Activated CD4-positive, alpha-beta T cell treated with anti-CD3 and anti-CD28 coated beads, Interleukin-2, amount 50 U/mL, for 48 hours (primary cell): ENCODE measurements at regions not wholly inside any gene's neighbourhood (a gene's known extent, or its start where the extent isn't known, plus 50 kb on each side); places are given as distances from the start of the nearest gene placed in this dataset.
"Not testable (repeated sequence)": the region's sequence is repeated elsewhere in the genome, so short reads cannot be mapped to it uniquely, and the experiment has no call there.

Experiments
- DNase-seq, 2 experiments: peaks; one replicate each; pipeline ENCODE4 v3.0.0-alpha.2; 2020

DNA sequence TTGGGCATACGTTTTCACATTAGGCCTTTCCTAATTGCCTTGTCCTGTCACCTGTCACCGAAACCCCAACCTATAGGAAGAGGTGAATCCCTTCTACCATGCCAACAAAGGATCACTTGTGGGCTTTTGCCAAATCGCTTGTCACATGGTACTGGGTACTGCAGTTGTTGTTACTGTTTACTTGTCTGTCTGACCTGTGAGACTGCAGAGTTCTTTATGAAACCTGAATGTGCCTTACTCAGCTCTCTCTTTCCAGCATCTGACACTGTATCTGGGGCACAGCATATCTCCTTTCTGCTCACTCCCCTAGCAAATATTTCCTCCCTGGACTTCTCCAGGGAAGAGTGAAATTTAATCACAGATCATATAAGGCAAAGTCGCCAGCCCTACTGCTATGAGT lies 1272.4 kb downstream of the CDH8 start:
- DNase-seq = no peak

DNA sequence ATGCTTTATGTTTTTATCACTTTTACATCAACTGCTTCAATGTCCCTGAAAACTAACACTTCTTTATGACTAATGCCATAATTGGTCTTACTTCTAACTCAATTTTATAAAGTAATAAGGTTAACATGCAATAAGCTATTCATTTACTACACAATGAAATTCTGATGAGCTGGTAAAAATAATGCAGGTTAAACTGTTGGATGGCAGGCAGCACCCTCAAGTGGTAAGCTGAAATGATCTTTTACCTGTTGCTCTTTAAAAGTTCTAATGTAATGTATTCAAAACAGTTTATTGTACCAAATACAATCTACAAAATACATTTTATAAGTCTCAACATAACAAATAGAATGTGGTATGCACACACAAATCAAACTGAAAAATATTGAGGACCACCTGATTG lies 1280.3 kb downstream of the CDH8 start:
- DNase-seq = no peak

DNA sequence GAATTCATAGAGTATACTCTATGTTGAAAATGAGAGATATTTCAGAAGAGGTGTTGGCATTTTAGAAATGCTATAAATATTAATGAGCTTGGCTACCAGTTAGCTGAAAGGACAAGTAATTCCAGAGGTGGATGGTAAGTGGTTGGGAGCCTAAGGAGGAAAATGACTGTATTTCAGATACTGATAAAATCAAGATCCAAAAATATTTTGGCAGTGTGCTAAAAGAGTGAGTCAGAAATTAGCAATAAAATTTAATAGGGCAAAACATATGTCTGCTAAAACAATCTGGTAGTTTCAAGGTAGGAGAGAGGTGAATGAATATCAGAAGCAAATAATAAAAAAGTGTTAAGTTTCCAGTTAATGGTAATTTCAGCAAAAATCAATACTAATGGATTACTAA lies 1287.9 kb downstream of the CDH8 start:
- no peak for DNase-seq

DNA sequence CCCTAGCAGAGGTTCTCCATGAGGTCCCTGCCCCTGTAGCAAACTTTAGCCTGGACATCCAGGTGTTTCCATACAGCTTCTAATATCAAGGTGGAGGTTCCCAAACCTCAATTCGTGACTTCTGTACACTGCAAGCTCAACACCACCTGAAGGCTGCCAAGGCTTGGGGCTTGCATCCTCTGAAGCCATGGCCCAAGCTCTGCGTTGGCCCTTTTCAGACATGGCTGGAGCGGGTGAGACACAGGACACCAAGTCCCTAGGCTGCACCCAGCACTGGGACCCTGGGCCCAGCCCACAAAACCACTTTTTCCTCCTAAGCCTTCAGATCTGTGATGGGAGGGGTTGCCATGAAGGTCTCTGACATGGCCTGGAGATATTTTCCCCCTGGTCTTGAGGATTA lies 1292.0 kb downstream of the CDH8 start:
- DNase-seq = no peak

DNA sequence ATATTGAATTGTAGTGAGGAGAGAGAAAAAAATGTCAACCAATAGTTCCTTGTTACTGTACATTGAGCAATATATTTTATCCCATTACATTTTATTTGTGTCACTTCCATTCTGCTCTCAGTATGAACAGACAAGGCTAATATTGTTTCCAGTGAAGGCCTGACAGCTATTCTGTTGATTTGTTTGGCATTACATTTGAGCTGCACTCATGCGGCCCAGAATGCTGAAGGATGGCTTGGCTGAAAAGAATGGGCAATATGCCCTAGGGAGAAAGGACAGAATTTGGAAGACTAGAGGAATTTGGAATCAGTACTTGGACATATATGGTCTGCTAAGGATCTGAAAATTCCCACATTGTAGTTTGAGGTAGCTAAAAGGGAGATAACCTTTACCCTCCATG lies 1294.4 kb downstream of the CDH8 start:
- no peak for DNase-seq

DNA sequence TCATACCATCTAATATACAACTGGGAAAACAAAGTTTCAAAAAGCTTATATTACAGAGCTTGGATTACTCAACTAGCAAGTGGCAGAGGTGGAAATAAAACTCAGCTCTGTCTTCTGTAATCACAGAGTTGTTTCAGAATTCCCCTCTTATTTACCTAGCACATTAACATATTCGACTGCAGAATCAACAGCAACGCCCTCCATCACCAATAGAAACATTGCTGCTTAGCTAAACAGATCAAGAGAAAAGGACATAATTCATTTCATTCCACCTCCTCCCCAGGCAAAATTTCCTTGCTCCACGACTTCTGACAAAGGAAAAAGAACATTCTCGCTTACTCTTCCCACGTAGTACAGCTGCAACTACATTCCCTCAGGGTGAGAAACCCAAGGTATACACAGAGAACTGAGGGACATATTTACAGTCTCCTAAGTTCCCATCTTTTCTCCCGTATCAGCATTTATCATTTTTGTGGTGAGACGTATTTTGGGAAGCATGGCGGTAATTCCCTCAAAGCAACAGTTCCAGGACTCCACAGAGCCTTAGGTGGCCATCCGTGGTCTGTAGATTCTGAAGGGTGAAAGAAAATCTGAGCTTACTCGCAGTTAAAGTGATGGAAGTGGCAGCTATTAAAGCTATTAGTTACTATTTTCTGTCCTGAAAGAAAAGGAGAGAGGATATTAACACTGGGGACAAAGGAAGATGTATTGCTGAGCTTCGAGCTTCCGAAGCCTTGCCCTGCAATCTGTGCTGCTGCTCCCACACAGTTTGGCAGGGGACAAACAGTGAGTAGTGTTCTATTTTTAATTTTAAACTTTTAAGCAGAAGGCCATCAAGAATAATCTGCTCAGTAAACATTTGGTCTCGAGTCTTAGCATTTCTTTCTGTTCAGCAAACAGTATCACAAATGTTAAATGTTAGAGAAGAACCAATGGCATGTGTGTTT lies 1296.2 kb downstream of the CDH8 start:
- DNase-seq = no peak

DNA sequence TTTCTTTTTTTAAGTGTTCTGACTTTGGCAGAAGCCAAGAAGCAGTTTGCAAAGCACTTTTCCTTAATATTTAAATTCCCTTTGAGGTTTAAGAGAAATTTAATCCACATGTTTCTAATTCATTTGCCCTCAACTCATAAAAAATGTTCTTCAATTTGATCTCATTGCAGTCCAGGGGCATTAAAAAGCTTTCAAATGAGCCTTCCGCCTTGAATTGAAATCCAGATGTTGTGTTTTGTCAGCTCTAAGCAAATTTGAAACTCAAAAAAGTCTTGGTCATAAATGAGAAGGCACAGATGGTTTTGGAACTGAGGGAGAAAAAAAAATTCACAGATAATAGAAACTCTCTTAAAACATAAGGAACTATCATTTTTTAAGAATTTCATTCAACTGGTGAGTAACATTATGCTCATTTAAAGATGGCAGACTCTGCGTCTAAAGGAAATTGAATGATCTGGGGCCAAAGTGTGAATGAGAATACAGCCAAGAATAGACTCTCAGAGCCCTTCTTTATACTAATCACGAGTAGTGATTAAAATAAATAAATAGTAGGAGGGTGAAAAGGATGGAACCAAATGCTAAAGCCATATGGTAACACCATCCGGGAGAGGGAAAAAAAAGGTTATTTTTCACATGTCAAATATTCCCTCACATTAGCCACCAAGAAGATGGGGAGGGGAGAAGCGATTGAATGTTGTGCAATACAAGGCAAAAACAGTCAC lies 1304.7 kb downstream of the CDH8 start:
- DNase-seq = no peak

DNA sequence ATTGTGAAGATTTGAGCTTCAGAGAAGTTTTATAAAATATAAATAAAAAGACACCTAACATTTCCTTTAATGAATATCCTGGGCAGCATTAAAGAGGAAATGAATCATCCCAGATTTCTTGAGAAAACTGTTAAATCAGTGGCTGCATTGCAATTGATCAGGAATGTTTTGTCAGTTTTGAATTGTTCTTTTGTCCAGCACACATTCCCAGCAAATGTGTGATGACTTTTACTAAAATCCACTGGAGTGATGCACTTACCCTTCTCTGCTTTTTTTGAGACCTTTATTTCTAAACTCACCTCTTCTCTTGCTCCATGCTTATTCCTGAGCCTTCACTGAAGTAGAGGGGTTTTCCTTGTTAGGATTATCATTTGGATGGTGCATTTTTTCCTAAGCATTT lies 1307.2 kb downstream of the CDH8 start:
- no peak for DNase-seq

DNA sequence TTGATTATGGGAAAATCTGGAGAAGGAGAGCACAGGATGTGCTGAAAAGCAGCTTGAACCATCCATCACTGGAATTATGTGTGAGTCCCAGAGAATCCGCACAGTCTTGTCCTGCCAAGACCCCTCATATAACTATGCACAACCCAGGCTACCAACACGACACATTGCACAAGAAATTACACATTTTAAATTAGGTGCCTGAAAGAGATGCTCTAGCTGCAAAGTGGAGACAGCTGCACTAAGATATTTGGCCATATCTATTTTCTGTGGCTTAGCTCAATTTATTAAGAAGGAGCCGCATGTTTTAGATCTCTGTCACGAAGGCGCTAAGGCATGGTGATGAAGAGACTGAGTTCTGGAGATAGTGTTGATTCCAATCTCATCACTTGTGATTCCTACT lies 1308.4 kb downstream of the CDH8 start:
- DNase-seq = no peak

DNA sequence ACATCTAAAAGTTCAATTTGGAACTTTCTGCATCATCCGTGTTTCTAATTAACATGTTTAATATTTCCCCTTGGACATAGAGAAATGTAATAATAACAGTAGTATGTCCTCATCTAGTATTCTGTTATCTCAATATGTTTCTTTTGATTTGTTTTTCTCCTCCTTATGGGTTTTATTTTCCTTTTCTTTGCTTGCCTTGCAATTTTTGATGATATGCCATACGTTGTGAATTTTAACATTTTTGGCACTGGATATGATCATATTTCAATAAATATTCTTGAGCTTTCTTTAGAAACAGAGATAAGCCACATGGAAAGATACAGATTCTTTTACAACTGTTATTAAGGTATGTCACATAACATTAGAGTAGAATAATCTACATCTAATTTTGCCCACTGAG lies 1316.2 kb downstream of the CDH8 start:
- DNase-seq = no peak

DNA sequence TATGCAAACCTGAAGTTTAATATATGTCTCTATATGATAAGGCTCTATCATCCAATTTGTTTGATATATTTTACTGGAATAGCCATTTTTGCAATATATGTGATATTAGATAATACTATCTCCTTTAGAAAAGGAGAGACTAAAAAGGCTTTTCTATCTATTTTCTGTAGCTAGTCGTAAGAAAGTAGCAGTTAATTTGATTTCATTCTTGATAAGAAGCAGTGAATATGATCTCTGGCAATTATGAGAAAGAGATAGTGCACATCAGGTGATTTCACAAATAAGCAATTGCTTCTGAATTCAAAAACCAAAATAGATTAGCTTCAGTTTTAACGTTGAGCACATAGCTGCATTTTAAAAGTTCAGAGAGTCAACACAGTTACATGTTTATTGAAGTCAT lies 1318.4 kb downstream of the CDH8 start:
- no peak for DNase-seq

DNA sequence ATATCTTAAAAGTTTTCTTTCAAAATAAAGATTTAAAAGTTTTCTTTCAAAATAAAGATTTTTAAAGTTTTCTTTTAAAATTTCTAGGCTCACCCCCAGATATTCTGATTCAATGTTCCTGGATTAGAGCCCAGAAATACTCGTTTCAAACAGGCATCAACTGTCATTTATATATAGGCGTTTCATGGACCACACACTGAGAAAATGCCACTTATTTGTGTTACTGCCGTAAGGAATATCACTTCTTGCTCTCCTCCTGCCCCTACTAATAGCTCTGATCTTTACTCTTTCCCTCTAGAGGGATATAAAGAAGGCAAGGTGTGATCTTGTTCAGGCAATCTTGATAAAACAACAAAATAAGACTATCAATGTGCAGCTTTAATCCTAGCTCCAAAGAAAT lies 1324.1 kb downstream of the CDH8 start:
- no peak for DNase-seq

DNA sequence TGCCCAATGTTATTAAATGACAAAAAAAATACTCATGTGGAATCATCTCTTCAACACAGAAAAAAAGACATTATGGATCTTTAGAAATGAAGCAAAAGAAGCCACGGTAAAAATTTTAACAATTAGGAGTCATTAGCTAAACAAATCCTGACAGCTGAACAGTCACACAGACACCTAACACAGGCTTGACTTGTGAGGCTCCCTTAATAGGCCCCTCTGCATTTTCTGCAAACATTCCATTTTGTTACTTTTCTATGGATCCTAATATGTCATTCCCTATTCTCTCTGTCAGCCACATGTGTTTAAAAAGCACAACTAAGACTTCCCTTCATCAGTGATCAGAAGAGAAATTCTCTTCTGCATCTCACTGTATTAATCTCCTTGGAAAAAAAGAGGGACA lies 1331.5 kb downstream of the CDH8 start:
- DNase-seq = no peak

DNA sequence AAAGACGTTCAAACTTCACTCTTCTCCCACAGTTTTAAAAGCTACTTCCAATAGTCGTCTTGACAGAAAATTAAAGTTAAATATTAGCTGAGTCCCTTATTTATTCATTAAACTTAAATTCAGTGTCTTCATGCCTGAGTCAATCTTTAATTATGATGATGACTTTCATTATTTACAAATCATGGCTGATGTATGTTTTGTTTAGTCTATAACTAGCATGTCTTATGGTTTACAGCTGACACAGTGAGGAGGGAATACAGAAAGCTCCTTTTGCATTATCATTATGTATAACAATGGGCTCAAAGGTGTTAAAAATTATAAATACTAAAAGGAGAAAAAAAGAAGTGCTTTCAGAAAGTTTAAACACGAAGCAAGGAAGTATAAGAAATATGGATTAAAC lies 1333.1 kb downstream of the CDH8 start:
- DNase-seq = no peak

DNA sequence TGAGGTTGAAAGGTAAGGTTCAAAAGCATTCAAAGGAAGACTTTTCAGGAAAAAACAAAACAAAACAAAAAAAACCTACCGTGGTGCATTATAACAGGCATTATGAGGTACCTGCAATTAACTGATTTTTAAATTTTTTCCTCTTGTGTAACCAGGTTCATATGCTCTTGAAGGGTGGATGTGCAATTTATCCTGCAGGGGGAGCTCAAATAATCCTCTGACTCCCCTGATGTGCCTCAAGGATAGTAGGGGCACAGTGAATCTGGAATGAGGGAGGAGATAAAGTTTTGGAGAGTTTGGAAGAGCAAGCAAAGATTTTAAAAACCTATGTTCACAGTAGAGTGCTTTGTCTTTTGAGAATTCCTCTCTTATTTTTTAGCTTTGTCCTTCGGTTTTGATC lies 1349.4 kb downstream of the CDH8 start:
- DNase-seq = no peak

DNA sequence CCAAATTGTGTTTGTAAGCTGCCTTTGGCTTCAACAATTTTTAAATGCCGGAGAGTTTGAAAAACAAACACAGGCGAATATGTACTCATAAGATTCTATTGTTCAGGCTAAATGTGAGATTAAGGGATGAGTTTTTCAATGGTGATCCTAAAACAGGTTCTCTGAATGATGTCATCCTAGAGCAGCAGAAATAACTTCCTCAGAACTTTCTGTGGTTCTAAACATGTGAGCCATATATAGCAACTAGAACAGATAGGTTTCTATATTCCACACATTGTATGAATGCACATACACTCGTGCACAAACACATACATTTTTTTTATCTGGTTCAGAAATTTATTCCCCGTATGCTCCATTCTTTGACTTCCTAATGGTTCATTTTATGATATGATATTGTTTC lies 1352.2 kb downstream of the CDH8 start:
- no peak for DNase-seq

DNA sequence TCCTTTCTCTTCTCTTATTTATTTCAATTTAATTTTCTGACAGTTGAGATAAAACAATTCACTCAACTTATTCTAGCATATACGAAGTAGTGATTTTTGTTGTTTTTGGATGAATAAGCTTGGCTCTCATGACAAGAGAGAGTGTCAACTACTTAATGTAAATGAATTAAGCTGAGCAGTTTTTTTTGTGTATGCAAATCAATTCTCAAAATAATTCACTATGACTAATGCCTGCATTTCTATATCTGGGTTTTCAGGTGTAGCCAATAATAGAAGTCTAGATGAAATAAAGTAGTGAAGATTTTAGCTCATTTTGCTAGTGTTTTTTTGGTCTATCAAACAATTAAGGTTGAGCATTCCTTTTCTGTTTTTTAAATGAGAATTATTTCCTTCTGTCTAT lies 1354.0 kb downstream of the CDH8 start:
- DNase-seq = no peak

DNA sequence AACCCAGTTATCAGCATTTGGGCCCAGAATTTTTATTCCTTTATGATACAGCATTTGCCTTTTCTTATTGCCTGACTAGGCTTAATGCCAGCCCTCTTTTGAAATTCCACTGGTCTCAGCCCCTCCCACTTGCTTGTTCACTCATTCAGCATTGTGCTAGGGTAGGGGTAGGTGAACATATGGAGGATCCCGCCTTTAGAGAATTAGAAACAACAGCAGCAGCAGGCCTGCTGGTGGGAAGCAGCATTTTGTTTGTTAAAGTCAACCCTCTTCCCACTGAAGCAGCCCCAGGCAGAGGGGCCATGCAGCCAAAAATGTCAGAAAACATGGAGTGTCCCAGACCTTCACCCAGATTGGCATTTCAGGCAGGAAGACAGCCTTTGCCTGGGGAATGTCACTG lies 1355.2 kb downstream of the CDH8 start:
- DNase-seq = no peak

DNA sequence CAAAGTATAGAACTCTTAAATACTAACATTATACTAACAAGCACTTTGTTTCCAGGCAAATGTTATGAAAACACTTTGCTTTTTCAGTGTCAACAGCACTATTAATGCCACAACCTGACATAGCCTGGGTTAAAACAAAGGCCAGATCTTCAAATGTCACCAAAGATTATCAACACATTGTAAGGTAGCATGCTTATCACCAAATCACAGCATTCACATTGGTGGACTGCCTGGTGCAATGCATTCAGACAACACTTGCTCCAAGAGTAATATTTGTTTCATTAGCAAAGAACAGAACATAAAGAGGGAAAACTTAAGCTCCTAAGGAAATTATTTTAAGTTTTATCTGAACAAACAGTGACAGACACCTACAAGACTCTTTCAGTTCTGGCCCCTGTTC lies 1361.2 kb downstream of the CDH8 start:
- no peak for DNase-seq

DNA sequence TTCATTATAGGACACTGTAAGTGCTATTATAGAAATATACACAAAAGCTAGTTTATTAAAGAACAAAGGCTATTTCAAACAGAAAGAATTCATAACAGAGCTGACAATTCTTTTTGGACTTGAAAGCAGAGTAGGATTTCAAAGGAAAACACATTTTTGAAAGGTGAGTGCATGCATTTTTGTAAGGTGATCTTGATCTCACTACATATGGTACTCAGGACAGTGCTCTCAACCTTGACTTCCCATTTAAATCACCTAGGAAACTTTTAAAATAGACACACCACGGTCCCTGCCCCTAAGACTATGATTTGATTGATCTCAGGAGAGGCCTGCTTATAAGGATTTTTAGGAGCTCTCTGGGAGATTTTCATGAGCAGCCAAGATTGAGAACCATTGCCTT lies 1362.0 kb downstream of the CDH8 start:
- no peak for DNase-seq

DNA sequence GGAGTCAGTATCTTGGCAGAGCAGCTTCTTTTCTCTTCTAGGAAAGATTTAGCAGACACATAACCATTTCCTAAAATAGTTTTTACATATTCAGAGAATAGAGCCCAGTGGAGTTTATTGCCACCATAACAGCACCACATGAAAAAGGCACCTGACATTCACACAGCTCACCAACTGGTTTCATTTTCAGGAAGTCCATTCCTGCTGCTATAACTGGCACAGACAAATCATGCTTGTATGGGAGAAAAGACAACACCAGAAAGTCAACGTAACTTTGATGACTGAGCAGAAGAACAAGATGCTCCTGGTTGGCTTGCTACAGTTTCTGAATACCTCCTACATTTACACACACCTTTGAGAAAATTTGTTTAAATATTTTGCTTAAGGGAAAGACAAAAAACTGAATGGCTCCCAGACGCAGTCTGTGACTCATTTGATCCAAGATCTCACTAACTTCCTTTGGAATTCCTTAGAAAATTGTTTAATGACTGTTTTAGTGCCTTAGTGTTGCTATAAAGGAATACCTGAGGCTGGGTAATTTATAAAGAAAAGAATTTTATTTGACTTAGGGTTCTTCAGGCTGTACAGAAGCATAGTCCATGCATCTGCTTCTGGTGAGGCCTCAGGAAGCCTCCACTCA lies 1380.6 kb downstream of the CDH8 start:
- no peak for DNase-seq

DNA sequence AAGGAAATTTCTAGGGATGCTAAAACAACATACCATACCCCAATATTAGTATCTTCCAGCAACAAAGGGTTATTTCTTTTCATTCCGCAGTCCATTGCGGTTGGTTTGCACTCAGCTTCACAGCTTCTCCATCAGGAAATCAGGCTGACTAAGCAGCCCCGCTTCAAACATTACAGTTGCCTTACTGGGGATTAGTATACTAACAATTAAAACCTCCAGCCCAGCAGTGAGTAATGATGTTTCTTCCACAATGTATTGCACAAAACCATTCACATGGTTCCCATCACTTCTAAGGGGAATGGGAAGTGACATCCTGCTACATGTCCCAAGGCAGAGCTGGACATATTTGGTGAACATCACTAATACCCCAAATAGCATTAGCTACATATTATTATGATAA lies 1384.9 kb downstream of the CDH8 start:
- no peak for DNase-seq

DNA sequence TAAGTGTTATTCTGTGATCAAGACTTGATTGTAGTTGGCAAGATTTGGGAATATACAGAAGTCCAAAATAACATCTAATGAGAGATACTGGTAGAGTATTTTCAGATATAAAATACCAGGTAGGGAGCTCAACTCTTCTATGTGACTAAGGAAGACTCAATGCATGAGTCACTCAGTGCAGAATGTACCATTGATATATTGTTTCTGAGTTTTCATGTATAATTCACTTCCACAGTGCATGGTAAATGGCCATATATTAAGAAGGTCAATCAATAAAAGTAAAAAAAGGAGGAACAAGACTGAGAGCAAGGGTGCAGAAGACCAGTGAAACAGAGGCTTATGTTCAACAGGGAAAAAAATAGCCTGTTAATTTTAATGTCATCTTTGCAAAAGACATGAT lies 1387.9 kb downstream of the CDH8 start:
- no peak for DNase-seq

DNA sequence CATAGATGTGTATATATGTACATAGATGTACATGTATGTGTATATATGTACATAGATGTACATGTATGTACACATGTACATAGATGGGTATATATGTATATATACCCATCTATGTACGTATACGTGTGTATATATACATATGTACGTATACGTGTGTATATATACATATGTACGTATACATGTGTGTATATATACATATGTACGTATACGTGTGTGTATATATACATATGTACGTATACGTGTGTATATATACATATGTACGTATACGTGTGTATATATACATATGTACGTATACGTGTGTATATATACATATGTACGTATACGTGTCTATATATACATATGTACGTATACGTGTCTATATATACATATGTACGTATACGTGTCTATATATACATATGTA lies 1388.8 kb downstream of the CDH8 start:
- DNase-seq = not testable (repeated sequence)
